Effector memory CD4-positive, alpha-beta T cell (primary cell): ENCODE measurements at regions not wholly inside any gene's neighbourhood (a gene's known extent, or its start where the extent isn't known, plus 50 kb on each side); places are given as distances from the start of the nearest gene placed in this dataset.

Source experiments
- DNase-seq, 3 donors: peaks; one replicate each; pipeline ENCODE4 v3.0.0-alpha.2; 2020
- H3K27ac ChIP-seq: 2 replicates; pipeline ENCODE4 v1.7.0; 2013; ENCODE audit warnings: mild to moderate bottlenecking, low read length, moderate library complexity; ENCODE audit not compliant: insufficient read depth, poor library complexity, severe bottlenecking
- H3K27me3 ChIP-seq: replicated peaks from 2 replicates; pipeline ENCODE4 v1.7.0; 2013; ENCODE audit warnings: mild to moderate bottlenecking, low read length; ENCODE audit not compliant: insufficient read depth, control insufficient read depth, poor library complexity, severe bottlenecking
- H3K36me3 ChIP-seq: 2 replicates; pipeline ENCODE4 v1.7.0; 2013; ENCODE audit warnings: mild to moderate bottlenecking, low read length, moderate library complexity; ENCODE audit not compliant: control insufficient read depth, insufficient read depth
- H3K4me1 ChIP-seq: 2 replicates; pipeline ENCODE4 v1.7.0; 2013; ENCODE audit warnings: low read length, mild to moderate bottlenecking; ENCODE audit not compliant: control insufficient read depth, insufficient read depth, poor library complexity, severe bottlenecking
- H3K4me3 ChIP-seq: 2 replicates; pipeline ENCODE4 v1.7.0; 2013; ENCODE audit warnings: low read length, low read depth, mild to moderate bottlenecking; ENCODE audit not compliant: insufficient read depth, poor library complexity, severe bottlenecking
- H3K9me3 ChIP-seq: 2 replicates; pipeline ENCODE4 v1.7.0; 2013; ENCODE audit warnings: mild to moderate bottlenecking, low read length, moderate library complexity; ENCODE audit not compliant: control insufficient read depth

DNA sequence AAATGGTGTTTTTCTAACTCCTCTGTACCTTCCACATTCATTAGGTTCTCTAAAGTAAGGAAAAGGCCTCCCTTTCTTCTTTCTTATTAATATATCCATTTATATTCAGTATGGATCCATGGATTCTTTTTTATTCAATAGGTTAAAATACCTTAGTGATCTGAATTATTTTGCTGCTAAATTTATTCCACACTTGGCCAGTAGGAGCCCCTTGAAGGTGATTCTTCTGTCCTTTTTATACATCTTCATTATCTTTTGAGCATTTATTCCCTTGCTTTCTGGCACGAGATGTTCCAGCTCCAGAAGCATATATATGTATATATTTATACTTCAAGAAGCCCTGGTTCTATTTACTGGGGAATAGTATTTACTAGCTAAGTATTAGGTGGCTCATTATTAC is 311.8 kb upstream of the SGCD start:
- H3K27ac ChIP-seq = no peak overlapping the region
- DNase-seq = no peak
- H3K4me3 ChIP-seq = no peak overlapping the region
- H3K36me3 ChIP-seq = no peaks in the 10 kb centered on the region
- no peaks in the 10 kb centered on the region for H3K4me1 ChIP-seq
- no peaks in the 10 kb centered on the region for H3K9me3 ChIP-seq
- no peaks in the 10 kb centered on the region for H3K27me3 ChIP-seq

DNA sequence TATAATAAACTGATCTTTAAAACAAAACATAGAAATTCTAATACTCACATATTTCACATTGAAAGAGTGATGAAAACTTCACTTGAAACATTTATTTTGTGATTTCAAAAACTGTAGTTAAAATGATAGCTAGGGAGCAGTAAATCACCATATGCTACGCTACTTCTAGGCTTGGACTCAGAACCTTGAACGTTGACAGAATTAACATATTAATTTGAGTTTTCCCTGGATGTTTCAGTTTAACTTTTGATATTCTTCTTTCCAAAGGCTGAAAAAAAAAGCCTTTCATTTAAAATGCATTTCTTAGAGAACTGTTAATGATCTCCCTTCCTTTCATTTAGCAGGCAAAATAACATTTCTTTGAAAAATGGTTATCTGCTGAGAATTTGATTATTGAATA is 307.8 kb upstream of the SGCD start:
- no peak for DNase-seq
- no peaks in the 10 kb centered on the region for H3K9me3 ChIP-seq
- H3K36me3 ChIP-seq = no peaks in the 10 kb centered on the region
- H3K4me1 ChIP-seq = no peaks in the 10 kb centered on the region
- no peaks in the 10 kb centered on the region for H3K27me3 ChIP-seq
- H3K4me3 ChIP-seq = no peak overlapping the region
- H3K27ac ChIP-seq = no peak overlapping the region

DNA sequence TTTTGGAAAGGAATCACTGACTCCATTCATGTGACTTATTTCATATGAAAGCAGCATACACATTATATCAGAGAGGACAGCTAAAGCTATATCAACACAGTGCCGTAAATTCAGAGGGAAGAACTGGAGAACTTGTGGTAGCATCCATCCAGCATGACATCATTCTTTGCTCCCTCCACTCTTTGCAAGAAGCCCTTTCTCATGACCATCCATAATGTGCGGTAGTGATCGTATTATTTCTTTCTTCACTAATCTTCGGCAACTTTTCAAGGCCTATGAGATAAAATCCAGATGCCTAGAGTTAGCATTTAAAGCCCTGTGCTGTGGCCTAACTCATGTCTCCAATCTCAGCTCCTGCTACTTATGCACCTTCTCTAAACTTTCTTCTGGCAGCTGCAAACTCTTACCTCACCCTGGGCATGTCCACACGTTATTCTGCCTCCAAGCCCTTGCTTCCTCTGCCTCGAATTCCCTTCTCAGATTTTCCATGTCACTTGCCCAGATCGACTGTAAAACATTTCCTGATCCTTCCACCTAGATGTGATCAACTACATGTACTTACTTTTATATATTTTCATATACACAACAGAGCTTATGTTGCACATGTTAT is 307.3 kb upstream of the SGCD start:
- Histone ChIP-seq H3K27ac (no peak overlapping the region), H3K36me3 (no peaks in the 10 kb centered on the region), H3K27me3 (no peaks in the 10 kb centered on the region), H3K9me3 (no peaks in the 10 kb centered on the region), H3K4me3 (no peak overlapping the region), H3K4me1 (no peaks in the 10 kb centered on the region)
- no peak for DNase-seq

DNA sequence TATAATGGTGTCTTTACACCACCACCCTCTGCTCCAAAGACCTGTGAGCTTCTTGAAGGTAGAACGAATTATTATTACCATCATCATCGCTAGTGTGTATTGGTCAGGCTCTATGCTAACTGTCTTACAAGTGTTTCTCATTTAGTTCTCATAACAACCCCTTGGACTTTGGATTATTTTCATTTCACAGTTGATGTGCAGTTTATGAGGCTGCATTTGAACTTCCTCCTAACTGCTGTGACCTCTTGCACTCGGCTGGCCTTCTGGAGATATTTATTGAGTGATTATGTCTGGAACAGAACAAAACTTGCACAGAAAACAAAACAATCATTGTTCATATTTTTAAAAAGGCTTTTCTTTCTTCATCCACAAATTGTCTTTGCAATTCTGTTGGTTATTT is 306.3 kb upstream of the SGCD start:
- Histone ChIP-seq H3K4me1 (no peaks in the 10 kb centered on the region), H3K27me3 (no peaks in the 10 kb centered on the region), H3K36me3 (no peaks in the 10 kb centered on the region), H3K27ac (no peak overlapping the region), H3K9me3 (no peaks in the 10 kb centered on the region), H3K4me3 (no peak overlapping the region)
- no peak for DNase-seq

DNA sequence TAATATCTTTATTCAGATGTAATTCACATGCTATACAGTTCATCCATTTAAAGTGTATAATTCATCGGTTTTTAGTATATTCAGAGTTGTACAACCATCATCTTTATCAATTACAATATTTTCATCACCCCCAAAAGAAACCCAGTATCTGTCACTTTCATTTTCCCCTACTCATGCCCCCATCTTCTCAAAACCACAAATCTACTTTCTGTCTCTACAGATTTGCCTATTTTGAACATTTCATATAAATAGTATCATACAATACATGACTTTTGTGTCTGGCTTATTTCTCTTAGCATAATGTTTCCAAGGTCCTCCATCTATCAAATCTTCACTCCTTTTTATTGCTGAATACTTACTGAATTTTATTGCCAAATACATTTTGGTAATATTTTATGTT is 305.1 kb upstream of the SGCD start:
- H3K4me3 ChIP-seq = no peak overlapping the region
- H3K27me3 ChIP-seq = no peaks in the 10 kb centered on the region
- no peaks in the 10 kb centered on the region for H3K9me3 ChIP-seq
- H3K27ac ChIP-seq = no peak overlapping the region
- H3K36me3 ChIP-seq = no peaks in the 10 kb centered on the region
- H3K4me1 ChIP-seq = no peaks in the 10 kb centered on the region
- DNase-seq = no peak

DNA sequence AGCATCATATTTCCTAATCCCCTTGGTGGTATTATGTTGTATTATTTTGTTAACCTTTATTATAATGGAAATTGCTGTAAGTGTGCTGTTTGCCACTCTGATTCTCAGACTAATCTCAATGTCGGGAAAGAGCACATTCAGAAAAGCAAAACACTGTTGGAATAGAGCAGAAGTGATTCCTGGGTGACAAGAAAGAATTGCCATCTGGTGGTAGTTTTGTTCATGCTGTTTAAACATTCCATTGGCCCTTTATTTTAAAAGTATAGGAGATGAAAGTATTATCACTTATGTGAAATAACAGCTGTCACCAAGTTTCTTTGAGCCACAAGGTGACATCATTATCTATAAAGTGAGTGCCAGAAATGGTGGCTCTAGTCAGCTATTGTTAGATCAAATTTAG is 301.3 kb upstream of the SGCD start:
- H3K4me3 ChIP-seq = no peak overlapping the region

DNA sequence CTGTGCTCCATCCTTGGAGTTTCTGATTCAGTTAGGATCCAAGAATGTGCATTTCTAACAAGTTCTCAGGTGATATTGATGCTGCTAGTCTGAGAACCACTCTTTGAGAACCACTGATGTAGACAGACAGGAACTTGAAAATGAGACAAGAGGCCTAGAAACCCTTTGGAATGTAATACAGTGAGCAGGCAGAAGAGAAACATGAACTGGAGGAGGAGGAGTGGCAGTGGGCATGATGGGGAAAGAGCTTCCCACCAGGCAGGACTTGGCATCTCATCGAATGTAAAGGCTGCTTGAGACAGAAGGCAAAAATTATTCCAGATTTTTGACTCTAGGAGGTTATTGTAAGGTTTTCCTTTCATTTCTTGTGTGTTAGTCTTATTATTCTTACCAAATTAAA is 295.8 kb upstream of the SGCD start:
- Histone ChIP-seq H3K4me1 (no peaks in the 10 kb centered on the region), H3K9me3 (no peaks in the 10 kb centered on the region), H3K36me3 (no peaks in the 10 kb centered on the region), H3K27me3 (no peaks in the 10 kb centered on the region), H3K27ac (no peak overlapping the region), H3K4me3 (no peak overlapping the region)
- no peak for DNase-seq

More for the DNA sequence above, 301.3 kb upstream of the SGCD start:
- Histone ChIP-seq H3K9me3 (no peaks in the 10 kb centered on the region), H3K36me3 (no peaks in the 10 kb centered on the region), H3K27me3 (no peaks in the 10 kb centered on the region), H3K4me1 (no peaks in the 10 kb centered on the region), H3K27ac (no peak overlapping the region)
- DNase-seq = no peak

DNA sequence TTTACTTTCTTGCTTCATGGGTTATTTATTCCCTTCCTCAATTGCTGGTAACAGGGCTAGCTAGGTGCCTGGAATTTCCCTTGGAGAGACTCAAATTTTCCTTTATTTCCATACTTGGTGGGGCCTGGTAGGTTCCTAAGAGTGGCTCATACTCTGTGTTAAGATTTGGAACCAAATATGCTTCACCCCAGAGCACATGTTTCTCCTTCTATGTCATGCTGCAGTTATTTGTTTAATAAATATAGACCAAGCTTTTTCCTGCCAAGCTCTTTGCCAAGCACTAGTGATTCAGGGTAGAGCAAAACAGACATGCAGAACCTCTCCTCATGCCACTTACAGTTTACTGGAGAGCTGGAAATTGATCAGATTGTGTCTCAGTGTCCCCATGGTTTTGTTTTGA is 290.3 kb upstream of the SGCD start:
- Histone ChIP-seq H3K27ac (no peak overlapping the region), H3K4me3 (no peak overlapping the region), H3K9me3 (no peaks in the 10 kb centered on the region), H3K27me3 (no peaks in the 10 kb centered on the region), H3K36me3 (no peaks in the 10 kb centered on the region), H3K4me1 (no peaks in the 10 kb centered on the region)
- no peak for DNase-seq

DNA sequence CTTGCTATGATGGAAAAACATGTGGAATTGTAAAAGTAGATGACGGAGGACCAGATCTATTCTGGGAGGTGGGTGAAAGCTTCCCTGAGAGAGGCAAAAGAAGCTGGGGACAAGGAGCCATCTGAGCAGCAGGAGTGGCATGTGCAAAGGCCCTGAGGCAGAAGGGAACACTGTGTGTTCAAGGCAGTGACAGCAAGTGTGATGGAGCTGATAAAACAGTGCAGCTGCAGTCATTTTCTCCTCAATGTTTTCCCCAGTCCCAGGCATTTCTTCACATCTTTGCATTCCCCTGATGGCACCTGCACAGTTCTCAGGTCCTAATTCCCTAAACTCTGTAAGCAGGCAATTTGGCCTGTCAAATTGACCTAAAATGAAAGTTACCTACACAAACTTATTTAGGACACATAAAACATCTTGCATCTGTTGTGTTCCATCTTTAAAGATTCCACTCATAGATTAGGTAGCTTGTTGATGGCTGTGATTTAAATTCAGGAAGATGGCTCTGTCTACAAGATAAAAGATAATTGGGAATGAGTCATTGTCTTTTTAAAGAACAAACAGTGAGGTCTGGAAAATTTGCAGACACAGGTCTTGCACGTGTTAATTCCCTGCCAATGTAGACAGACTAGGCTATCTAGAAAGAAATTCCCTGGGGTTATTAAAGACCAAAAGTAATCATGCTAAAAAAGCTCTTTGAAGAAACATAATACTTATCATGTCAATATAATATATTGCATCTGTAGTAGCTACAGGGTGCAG is 289.6 kb upstream of the SGCD start:
- Histone ChIP-seq H3K27me3 (no peaks in the 10 kb centered on the region), H3K36me3 (no peaks in the 10 kb centered on the region), H3K9me3 (no peaks in the 10 kb centered on the region), H3K27ac (no peak overlapping the region), H3K4me3 (no peak overlapping the region), H3K4me1 (no peaks in the 10 kb centered on the region)
- no peak for DNase-seq

DNA sequence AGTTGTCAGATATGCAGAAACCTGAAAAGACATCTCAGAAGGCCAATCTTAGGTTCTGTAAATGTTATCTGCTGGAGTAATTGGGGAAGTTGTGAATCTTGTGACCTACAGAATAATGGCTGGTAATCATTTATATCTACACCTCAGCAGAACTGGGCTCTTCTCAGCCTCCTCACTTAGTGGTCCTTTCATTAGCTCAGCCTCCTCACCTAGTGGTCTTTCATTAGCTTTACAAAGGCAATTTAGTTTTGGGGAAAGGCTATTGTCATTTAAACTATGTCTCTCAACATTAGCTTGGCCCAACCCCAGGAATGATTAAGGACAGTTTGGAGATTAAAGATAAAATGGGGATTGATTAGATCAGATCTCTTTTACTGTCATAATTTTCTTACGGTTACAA is 284.2 kb upstream of the SGCD start:
- DNase-seq = no peak
- Histone ChIP-seq H3K9me3 (no peaks in the 10 kb centered on the region), H3K27me3 (no peaks in the 10 kb centered on the region), H3K36me3 (no peaks in the 10 kb centered on the region), H3K4me3 (no peak overlapping the region), H3K4me1 (no peaks in the 10 kb centered on the region), H3K27ac (no peak overlapping the region)
